HG03066 (cell line): ENCODE measurements at regions not wholly inside any gene's neighbourhood (a gene's known extent, or its start where the extent isn't known, plus 50 kb on each side); places are given as distances from the start of the nearest gene placed in this dataset.
"Not testable (repeated sequence)": the region's sequence is repeated elsewhere in the genome, so short reads cannot be mapped to it uniquely, and the experiment has no call there.

Experiments
- ATAC-seq: cut with Tn5 transposase; IDR thresholded peaks from one replicate; pipeline ENCODE4 v1.9.1; 2021; ENCODE audit warnings: low read depth; ENCODE audit not compliant: unreplicated experiment

DNA sequence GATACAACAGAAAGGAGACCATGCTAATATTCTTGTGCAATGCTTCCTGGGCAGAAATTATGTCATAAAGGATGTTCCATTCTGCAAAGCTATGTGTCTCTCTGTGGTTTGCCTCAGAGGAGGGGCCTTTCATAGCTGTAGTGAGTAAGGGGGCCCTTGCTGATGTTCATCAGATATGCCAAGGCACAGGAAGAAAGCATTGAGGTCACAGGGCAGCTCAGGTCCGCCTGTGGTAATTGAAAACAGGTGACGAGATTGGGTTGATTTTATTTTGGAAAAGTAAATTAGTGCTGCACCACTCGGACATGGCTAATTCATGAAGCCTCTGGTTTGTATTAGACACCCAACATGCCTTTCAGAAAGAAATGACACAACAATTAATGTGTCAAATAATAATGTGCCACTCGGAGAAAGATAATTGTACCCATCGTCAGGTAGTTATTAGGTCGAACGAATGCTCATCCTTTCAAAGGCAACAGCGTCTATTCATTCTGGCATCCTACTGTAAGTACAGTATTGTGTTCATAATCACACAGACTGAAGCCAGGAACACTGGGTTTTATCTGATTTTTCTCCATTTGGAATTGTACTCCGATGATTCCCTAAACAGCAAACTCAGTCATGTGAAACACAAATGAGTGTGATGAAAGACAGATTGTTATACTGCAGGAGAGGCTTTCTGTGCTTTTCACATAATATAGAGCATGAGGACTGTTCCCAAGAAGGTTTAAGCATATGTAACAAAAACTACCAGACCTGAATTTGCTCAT lies 421.6 kb upstream of the KLF12 start:
- ATAC-seq, result no peak

- ATAC-seq, result no peak
These were observed 421.0 kb upstream of the KLF12 start for GRCh38 chr13:74555276-74555625.

- no peak for ATAC-seq
These were observed 420.5 kb upstream of the KLF12 start for GRCh38 chr13:74554569-74555275.

- ATAC-seq, result no peak
These were observed 415.8 kb upstream of the KLF12 start for GRCh38 chr13:74550039-74550438.

GRCh38 chr13:74536649-74537048 lies 402.4 kb upstream of the KLF12 start:
- ATAC-seq, result not testable (repeated sequence)

DNA sequence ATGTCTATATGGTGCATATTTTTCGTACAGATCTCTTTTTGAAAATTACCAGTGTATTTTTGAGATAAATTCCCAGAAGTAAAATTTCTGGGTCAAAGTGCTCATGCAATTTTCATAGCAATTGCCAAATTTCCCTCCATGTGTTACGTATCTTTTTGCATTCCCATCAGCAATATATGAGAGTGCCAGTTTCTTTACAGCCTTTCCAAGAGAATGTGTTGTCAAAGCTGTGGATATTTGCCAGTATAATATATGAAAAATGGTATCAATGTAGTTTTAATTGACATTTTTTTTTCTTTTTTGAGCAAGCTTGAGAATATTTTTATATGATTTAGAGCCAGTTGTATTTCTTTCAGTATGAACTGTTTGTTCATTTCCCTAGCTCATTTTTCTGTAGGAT lies 399.0 kb upstream of the KLF12 start:
- ATAC-seq, result no peak

- ATAC-seq, result no peak
These were observed 395.8 kb upstream of the KLF12 start for GRCh38 chr13:74530011-74530410.

- ATAC-seq, result no peak
These were observed 394.7 kb upstream of the KLF12 start for GRCh38 chr13:74528734-74529513.

GRCh38 chr13:74523057-74523456 lies 388.9 kb upstream of the KLF12 start:
- no peak for ATAC-seq

GRCh38 chr13:74511523-74511922 lies 377.3 kb upstream of the KLF12 start:
- no peak for ATAC-seq

GRCh38 chr13:74487091-74487722 lies 353.0 kb upstream of the KLF12 start:
- no peak for ATAC-seq

DNA sequence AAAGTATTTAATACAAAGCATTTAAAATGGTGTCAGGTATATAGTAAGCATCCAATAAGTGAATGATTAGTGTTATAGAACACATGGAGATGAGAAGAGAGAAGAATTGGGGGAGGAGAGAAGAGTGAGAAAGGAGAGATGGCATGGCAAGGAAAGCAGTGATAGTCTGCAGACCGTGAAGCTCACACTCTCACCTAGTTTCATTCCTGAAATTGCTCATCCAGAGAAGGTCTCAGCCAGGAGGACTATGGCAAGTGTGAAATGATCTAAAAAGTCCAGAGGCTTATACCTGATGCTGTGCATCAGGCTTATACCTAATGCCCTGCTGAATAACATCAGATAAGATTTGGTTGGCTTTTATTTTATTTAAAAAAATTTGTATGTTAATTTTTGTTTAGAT lies 351.6 kb upstream of the KLF12 start:
- no peak for ATAC-seq

- ATAC-seq, result no peak
These were observed 344.9 kb upstream of the KLF12 start for GRCh38 chr13:74479124-74479523.

DNA sequence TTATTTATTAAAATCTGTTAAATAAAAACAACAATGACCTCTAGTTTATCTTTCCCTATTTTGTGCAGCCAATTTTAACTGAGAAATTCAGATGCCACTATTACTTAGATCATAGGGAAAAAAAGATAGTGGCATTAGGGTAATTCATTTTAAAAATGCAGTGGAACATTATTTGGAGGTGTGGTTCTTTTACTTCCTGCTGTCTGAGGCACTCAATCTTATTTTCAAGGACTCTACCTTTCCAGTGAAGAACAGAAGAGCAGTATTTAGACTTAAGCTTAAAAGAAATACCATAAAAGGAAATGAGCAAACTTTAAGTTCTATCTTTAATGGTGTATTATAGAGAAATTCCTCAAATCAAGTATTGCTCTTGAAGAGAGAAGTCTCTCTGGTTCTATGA lies 342.6 kb upstream of the KLF12 start:
- ATAC-seq, result no peak

- ATAC-seq, result no peak
These were observed 342.2 kb upstream of the KLF12 start for GRCh38 chr13:74476365-74476764.

DNA sequence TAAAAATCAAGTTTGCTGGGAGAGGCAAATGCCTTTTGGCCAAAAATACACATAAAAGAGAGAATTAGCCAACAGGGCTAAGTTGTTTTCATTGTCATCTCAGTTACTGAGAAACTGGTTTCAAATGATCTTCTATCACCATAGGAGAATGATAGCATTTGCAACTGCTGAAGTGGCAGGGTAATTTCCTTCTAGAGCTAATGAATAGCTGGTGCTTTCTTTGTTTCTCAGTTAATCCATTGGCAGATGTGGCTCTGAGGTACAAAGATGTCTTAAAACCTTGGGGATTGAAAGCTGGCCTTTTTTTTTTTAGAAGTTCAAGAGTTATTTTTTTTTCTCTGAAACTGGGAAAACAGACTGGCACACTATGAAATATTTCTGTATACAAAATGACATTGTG lies 332.7 kb upstream of the KLF12 start:
- no peak for ATAC-seq

- no peak for ATAC-seq
These were observed 331.8 kb upstream of the KLF12 start for GRCh38 chr13:74466020-74466419.

DNA sequence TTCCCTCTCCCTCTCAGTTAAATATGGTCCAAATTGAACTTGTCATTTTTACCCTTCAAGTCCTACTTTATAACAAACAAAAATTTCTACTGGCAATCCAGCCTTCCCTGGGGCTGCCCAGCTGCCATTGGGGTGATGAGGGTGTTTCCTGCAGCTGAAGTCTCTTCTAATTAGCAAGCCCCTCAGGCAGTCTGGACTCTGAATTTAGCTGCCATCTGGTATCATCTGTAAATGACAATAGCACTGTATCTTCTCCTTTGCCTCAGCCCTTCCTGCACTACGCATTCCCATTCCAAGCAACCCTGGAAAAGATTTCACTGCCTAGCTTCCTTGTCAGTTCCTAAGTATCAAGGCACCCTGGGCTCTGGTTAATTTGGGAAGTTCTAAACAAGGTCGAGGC lies 331.1 kb upstream of the KLF12 start:
- ATAC-seq, result no peak

DNA sequence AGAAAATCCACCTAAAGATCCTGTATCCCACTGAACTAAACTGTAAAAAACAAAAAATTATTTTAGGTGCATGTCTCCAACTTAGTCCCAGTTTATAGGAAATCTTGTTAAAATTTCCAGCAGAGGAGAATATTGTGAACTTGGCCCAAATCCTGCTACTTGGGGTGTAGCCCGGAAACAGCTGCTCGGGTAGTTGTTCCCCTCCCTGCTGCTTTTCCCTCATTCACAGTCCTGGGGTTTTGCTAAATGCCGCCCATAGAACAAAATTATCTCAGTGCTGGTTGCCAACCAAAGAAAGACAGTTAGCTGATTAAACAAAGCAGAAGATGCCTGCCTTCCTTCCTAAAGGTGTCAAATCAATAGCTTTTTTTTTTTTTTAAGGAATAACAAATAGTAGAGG lies 330.5 kb upstream of the KLF12 start:
- ATAC-seq, result no peak

DNA sequence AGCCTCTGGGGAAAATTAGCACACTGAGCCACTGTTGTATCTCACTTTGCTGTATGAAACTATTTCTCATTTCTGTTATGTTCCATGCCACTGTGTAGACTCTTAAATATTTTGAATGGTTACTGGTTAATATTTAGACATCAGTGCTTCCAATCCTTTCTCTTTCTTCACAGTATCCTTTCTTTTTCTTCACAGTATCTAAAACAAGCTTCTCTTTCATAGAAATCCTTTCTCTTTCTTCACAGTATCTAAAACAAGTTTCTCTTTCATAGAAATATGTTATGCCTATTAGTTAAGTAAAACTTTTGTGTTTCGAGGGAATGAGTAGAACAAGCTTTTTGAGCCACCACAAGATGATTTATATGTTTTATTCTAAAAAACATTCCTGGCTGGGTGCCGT lies 326.8 kb upstream of the KLF12 start:
- ATAC-seq, result no peak

DNA sequence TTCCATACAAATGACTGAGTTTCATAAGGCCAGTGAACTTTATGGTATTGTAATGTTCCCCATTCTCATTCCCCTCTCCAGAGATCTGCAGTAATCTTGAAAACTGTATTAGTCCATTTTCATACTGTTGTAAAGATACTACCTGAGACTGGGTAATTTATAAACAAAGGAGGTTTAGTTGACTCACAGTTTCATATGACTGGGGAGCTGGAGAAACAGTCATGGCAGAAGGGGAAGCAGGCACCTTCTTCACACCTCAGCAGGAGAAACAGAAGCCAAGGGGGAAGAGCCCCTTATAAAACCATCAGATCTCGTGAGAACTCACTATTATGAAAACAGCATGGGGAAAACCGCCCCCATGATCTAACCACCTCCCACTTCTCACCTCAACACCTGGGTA lies 318.7 kb upstream of the KLF12 start:
- no peak for ATAC-seq
